Activated CD4-positive, alpha-beta T cell treated with anti-CD3 and anti-CD28 coated beads for 36 hours (primary cell): ENCODE measurements at regions not wholly inside any gene's neighbourhood (a gene's known extent, or its start where the extent isn't known, plus 50 kb on each side); places are given as distances from the start of the nearest gene placed in this dataset.
"Not testable (repeated sequence)": the region's sequence is repeated elsewhere in the genome, so short reads cannot be mapped to it uniquely, and the experiment has no call there.

ENCODE experiments used
- ATAC-seq: fragments of 200-7000 bp; cut with Tn5 transposase; one replicate; pipeline ENCODE4 v1.10.0; 2021; ENCODE audit warnings: mild to moderate bottlenecking, moderate library complexity
- CTCF ChIA-PET: fragments of 350-600 bp; sonication (Branson Sonifier 250); formaldehyde crosslinking; loops from one replicate; lab custom pipeline; 2021; ENCODE audit warnings: antibody characterized with exemption; lab: Charles Lee
- POLR2A ChIA-PET: fragments of 350-600 bp; sonication (Branson Sonifier 250); formaldehyde crosslinking; loops from one replicate; lab custom pipeline; 2021; ENCODE audit warnings: antibody characterized with exemption, inconsistent platforms; lab: Charles Lee
- DNase-seq: peaks from one replicate; pipeline ENCODE4 v3.0.0-alpha.2; 2020
- H3K27ac Mint-ChIP-seq: one replicate; pipeline ENCODE4 v1.8.0; 2021; ENCODE audit warnings: mixed read lengths
- H3K27me3 Mint-ChIP-seq: one replicate; pipeline ENCODE4 v1.8.0; 2021; ENCODE audit warnings: mixed read lengths
- H3K36me3 Mint-ChIP-seq: one replicate; pipeline ENCODE4 v1.8.0; 2021; ENCODE audit warnings: low read depth, mixed read lengths
- H3K4me1 Mint-ChIP-seq: one replicate; pipeline ENCODE4 v1.8.0; 2021; ENCODE audit warnings: mixed read lengths
- H3K4me3 Mint-ChIP-seq: one replicate; pipeline ENCODE4 v1.8.0; 2021; ENCODE audit warnings: mild to moderate bottlenecking, moderate library complexity, mixed read lengths
- H3K9me3 Mint-ChIP-seq: one replicate; pipeline ENCODE4 v1.8.0; 2021; ENCODE audit warnings: low read depth, mixed read lengths
- intact Hi-C, 2 experiments: fragments of 100-400 bp; cut with DNase I in 1 of 2; cut with micrococcal nuclease in 1 of 2; formaldehyde crosslinking; loops; one replicate each; pipeline versions ENCODE4 v1.14.2 to v1.15.1; 2022 to 2024; cut with DNase I, micrococcal nuclease

GRCh38 chrX:63101879-63102620 lies 249.1 kb downstream of the SPIN4 start:
- H3K4me1 Mint-ChIP-seq: no peaks in the 10 kb centered on the region
- DNase-seq (no peak), ATAC-seq (no peak)
- H3K36me3 Mint-ChIP-seq: no peaks in the 10 kb centered on the region
- no peak overlapping the region for H3K4me3 Mint-ChIP-seq
- H3K9me3 Mint-ChIP-seq: peaks cover 8% of the 10 kb centered on the region
- ChIA-PET CTCF (no interaction called here), POLR2A (no interaction called here)
- no peaks in the 10 kb centered on the region for H3K27me3 Mint-ChIP-seq
- intact Hi-C loops: no loop called here
- H3K27ac Mint-ChIP-seq: no peak overlapping the region

GRCh38 chrX:63058204-63058603 lies 292.9 kb downstream of the SPIN4 start:
- H3K27ac Mint-ChIP-seq: no peak overlapping the region
- H3K4me1 Mint-ChIP-seq: no peaks in the 10 kb centered on the region
- ATAC-seq (no peak), DNase-seq (no peak)
- intact Hi-C loops: no loop called here
- H3K9me3 Mint-ChIP-seq: no peaks in the 10 kb centered on the region
- H3K36me3 Mint-ChIP-seq: no peaks in the 10 kb centered on the region
- CTCF ChIA-PET: no interaction called here
- no peak overlapping the region for H3K4me3 Mint-ChIP-seq
- H3K27me3 Mint-ChIP-seq: no peaks in the 10 kb centered on the region
- POLR2A ChIA-PET: no interaction called here

- CTCF ChIA-PET: interaction anchor here (0.7 kb wide), 1 partner anchor 16 kb away, joined by 3 read pairs; no protein-coding TSS in a partner anchor
- peaks cover 2% of the 10 kb centered on the region for H3K9me3 Mint-ChIP-seq
- intact Hi-C loops: no loop called here
- H3K27me3 Mint-ChIP-seq: no peaks in the 10 kb centered on the region
- no peaks in the 10 kb centered on the region for H3K36me3 Mint-ChIP-seq
- ATAC-seq: no peak
- POLR2A ChIA-PET: no interaction called here
- DNase-seq: no peak
- no peak overlapping the region for H3K27ac Mint-ChIP-seq
- H3K4me3 Mint-ChIP-seq: no peak overlapping the region
- no peaks in the 10 kb centered on the region for H3K4me1 Mint-ChIP-seq
These were observed 300.9 kb downstream of the SPIN4 start for GRCh38 chrX:63050225-63050624.

DNA sequence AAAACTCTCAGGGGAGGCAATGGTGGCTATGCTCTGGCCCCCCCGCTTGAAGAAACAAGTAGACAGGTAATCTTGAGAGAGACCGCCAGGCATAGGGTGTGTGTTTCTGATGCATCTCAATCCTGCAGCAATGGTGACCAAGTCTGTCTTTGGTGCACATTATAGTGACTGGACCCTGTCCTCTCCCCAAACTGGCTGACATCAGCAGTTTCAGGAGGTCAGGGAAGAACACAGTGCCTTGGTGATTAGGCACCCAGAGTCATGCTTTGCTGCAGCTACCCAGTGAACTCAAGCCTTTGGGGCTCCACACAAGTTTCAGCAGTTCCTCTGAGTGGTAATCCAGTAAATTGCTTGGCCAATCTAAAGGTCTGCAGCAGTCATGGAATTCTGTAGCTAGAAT lies 318.3 kb downstream of the SPIN4 start:
- intact Hi-C loops: no loop called here
- Mint-ChIP-seq H3K36me3 (no peaks in the 10 kb centered on the region), H3K27ac (no peak overlapping the region), H3K4me1 (no peaks in the 10 kb centered on the region), H3K27me3 (no peaks in the 10 kb centered on the region), H3K4me3 (no peak overlapping the region), H3K9me3 (peaks cover 2% of the 10 kb centered on the region)
- ATAC-seq (no peak), DNase-seq (no peak)
- CTCF ChIA-PET: no interaction called here
- POLR2A ChIA-PET: no interaction called here

DNA sequence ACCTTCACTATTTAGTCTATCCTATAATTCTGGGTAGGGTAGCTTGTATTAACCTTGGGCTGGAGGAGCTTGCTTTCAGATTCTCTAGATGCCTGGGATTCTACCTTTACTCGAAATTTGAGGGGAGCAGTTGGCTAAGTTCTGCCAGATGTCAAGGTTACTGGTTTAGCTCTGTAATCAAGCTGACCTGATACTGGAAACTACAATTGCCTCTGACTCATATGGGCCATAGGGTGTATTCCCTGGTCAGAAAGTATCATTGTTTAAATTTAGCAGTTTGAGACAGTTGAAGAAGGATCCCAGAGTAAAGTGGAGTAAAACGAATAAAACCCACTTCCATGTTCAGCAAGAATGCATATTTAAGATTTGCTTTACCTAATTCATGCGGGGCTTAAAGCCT lies 337.6 kb downstream of the SPIN4 start:
- H3K4me1 Mint-ChIP-seq: no peaks in the 10 kb centered on the region
- no peak for ATAC-seq
- H3K9me3 Mint-ChIP-seq: no peaks in the 10 kb centered on the region
- intact Hi-C loops: no loop called here
- H3K4me3 Mint-ChIP-seq: no peak overlapping the region
- CTCF ChIA-PET: no interaction called here
- H3K36me3 Mint-ChIP-seq: no peaks in the 10 kb centered on the region
- no peaks in the 10 kb centered on the region for H3K27me3 Mint-ChIP-seq
- POLR2A ChIA-PET: no interaction called here
- H3K27ac Mint-ChIP-seq: no peak overlapping the region
- no peak for DNase-seq

DNA sequence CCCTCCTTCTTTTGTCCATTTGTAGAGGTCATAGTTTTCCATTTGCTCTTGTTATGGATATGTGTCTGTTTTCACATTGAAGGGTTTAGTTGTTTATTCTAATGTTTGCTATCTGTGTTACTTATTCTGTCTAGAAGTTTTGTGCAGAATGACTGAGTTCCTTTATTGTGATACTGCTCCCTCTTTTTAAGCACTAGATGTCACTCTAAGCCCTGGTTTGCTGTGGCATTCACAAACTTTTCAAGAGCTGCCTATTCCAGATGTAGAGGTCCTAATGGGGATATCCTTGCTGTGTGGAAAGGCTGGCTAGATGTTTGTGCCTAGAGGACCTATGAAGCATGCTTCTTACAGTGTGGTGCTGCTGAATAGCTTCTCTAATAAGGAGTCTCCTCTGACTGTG lies 338.6 kb downstream of the SPIN4 start:
- CTCF ChIA-PET: no interaction called here
- Mint-ChIP-seq H3K27me3 (no peaks in the 10 kb centered on the region), H3K4me1 (no peaks in the 10 kb centered on the region), H3K4me3 (no peak overlapping the region), H3K9me3 (no peaks in the 10 kb centered on the region), H3K27ac (no peak overlapping the region), H3K36me3 (no peaks in the 10 kb centered on the region)
- ATAC-seq: no peak
- POLR2A ChIA-PET: no interaction called here
- intact Hi-C loops: no loop called here
- DNase-seq: no peak

- H3K9me3 Mint-ChIP-seq, H3K36me3 Mint-ChIP-seq, intact Hi-C loops, CTCF ChIA-PET, H3K27me3 Mint-ChIP-seq, H3K27ac Mint-ChIP-seq, POLR2A ChIA-PET, DNase-seq, H3K4me3 Mint-ChIP-seq, ATAC-seq, H3K4me1 Mint-ChIP-seq: not testable (repeated sequence)
These were observed 350.9 kb downstream of the SPIN4 start for GRCh38 chrX:63000196-63000595.
